ENCODE measurements at regions not wholly inside any gene's neighbourhood (a gene's known extent, or its start where the extent isn't known, plus 50 kb on each side); places are given as distances from the start of the nearest gene placed in this dataset.

DNA sequence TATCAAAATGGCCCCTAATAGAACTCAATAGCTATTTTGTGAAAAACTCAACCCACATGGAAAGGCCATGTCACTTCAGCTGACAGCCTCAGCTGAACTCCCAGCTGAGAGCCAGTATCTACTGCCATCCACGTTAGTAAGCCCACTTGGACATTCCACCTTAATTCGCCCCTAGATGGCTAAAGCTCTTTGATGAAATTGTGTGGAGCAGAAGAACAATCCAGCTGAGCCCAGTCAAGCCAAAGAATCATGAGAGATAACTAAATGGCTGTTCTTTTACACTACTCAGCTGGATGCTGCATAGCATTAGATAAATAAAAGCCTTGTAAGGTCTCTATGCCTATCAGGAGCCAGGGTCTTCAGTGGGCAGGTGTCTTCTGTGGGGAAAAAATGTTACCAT lies 396.8 kb downstream of the AASDHPPT start:
- TF ChIP-seq, protein P1, sequence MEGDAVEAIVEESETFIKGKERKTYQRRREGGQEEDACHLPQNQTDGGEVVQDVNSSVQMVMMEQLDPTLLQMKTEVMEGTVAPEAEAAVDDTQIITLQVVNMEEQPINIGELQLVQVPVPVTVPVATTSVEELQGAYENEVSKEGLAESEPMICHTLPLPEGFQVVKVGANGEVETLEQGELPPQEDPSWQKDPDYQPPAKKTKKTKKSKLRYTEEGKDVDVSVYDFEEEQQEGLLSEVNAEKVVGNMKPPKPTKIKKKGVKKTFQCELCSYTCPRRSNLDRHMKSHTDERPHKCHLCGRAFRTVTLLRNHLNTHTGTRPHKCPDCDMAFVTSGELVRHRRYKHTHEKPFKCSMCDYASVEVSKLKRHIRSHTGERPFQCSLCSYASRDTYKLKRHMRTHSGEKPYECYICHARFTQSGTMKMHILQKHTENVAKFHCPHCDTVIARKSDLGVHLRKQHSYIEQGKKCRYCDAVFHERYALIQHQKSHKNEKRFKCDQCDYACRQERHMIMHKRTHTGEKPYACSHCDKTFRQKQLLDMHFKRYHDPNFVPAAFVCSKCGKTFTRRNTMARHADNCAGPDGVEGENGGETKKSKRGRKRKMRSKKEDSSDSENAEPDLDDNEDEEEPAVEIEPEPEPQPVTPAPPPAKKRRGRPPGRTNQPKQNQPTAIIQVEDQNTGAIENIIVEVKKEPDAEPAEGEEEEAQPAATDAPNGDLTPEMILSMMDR (IDR thresholded peaks at IDR 0.05), result no peak
- no peak for TF ChIP-seq POLR2A (IDR thresholded peaks at IDR 0.05)
